Mammary epithelial cell (primary cell): ENCODE measurements at regions not wholly inside any gene's neighbourhood (a gene's known extent, or its start where the extent isn't known, plus 50 kb on each side); places are given as distances from the start of the nearest gene placed in this dataset.

Experiments used
- CTCF ChIP-seq, 2 donors: IDR thresholded peaks in 1 of 2; conservative IDR thresholded peaks in 1 of 2; 2 replicates each; pipeline ENCODE4 v1.5.1; 2011 to 2012; ENCODE audit warnings: inconsistent platforms in 2 of 2, low read length in 2 of 2, mild to moderate bottlenecking in 2 of 2, control low read depth in 1 of 2, low read depth in 1 of 2; ENCODE audit not compliant: insufficient read depth in 1 of 2; ENCODE audit errors: extremely low read depth in 1 of 2
- EZH2 ChIP-seq: IDR thresholded peaks from 2 replicates; pipeline ENCODE4 v1.6.1; 2012; ENCODE audit warnings: low read length, inconsistent platforms, borderline replicate concordance

- TF ChIP-seq CTCF (conservative IDR thresholded peaks at IDR 0.05 in 1 of 2, IDR thresholded peaks at IDR 0.05 in 1 of 2; ENCODE audit: extremely low read depth in 1 of 2, insufficient read depth in 1 of 2, low read depth in 1 of 2, low read length in 2 of 2) (no peak), EZH2 (no peak)
Observed at GRCh38 chr21:25338415-25338814, 268.9 kb downstream of the MRPL39 start.
